ENCODE measurements at regions not wholly inside any gene's neighbourhood (a gene's known extent, or its start where the extent isn't known, plus 50 kb on each side); places are given as distances from the start of the nearest gene placed in this dataset.

DNA sequence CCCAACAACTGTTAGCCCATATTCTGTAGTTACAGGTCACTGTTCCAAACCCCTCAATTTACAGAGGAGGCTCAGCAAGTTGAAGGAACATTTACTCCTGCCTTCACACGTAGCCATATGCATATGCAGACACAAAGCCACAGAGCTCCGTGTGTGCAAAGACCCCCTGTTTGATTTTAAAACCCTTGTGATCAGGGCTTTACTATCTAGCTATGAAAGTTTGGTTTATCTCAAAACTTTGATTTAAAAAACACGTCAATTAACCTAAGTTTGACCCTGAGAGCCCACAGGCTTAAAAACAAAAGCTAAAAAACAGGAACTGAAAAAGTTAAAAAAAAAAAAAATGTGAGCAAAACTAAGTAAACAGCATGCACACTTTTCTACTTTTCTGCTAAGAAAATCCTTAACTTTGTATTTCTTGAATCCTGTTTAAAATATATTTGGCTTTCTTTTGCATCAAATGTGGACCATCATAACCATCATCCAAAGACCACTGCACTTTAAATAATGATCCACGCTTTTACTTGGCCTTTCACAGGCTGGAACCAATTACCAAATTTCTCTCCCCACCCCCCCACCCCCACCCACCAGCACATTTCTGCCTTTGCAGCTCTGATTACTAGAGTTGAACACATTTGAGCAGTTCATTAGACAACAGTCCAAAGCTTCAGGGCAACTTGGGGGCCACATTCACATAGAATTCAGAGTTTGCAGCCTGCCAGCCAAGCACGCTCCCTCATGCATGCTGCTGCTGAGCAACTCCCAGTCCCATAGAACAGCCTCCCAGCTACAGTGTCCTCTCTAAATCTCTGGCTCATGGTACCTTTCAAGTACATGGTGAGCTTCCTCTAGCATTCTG, 128.8 kb upstream of the MAP3K1 start:
- dilution Hi-C loops (cut with MboI; ENCODE audit: extremely low pct_ligation_motif_present, low sequenced_read_pairs) = no loop called here
- H4K20me1 ChIP-seq (ENCODE audit: control insufficient read depth, extremely low read depth, insufficient read depth, low read length) = no peaks in the 10 kb centered on the region
- no peak overlapping the region for H2AFZ ChIP-seq (ENCODE audit: control insufficient read depth, low read length)
- no peaks in the 10 kb centered on the region for H3K4me1 ChIP-seq (ENCODE audit: control insufficient read depth, extremely low read depth, insufficient read depth, low read length)
- no peaks in the 10 kb centered on the region for H3K36me3 ChIP-seq (ENCODE audit: control insufficient read depth in 2 of 2, extremely low read depth in 1 of 2, insufficient read depth in 2 of 2, low read length in 2 of 2)
- no peak overlapping the region for H3K27ac ChIP-seq (ENCODE audit: control insufficient read depth, insufficient read depth, low read length)
- H3K9ac ChIP-seq (ENCODE audit: control insufficient read depth, extremely low read depth, insufficient read depth, low read length) = no peak overlapping the region
- no peaks in the 10 kb centered on the region for H3K9me3 ChIP-seq (ENCODE audit: control insufficient read depth, low read depth, low read length)
- H3K4me3 ChIP-seq (ENCODE audit: control insufficient read depth in 2 of 3, extremely low read depth in 1 of 3, insufficient read depth in 2 of 3, low read depth in 1 of 3, low read length in 3 of 3) = no peak overlapping the region
- DNase-seq (ENCODE audit: low read depth, low spot score) (no peak), FAIRE-seq (no peak)
- H3K27me3 ChIP-seq (ENCODE audit: control insufficient read depth, extremely low read depth, insufficient read depth, low read length) = no peaks in the 10 kb centered on the region
- no peak overlapping the region for H3K4me2 ChIP-seq (ENCODE audit: control insufficient read depth, extremely low read depth, insufficient read depth, low read depth, low read length)
- H3K9me1 ChIP-seq (ENCODE audit: control insufficient read depth, extremely low read depth, insufficient read depth, low read length) = no peaks in the 10 kb centered on the region
- H3K79me2 ChIP-seq (ENCODE audit: control insufficient read depth, insufficient read depth, low read length) = no peaks in the 10 kb centered on the region
- no peak for TF ChIP-seq EZH2 (IDR thresholded peaks at IDR 0.05; ENCODE audit: low read length)
- TF ChIP-seq, protein P1, sequence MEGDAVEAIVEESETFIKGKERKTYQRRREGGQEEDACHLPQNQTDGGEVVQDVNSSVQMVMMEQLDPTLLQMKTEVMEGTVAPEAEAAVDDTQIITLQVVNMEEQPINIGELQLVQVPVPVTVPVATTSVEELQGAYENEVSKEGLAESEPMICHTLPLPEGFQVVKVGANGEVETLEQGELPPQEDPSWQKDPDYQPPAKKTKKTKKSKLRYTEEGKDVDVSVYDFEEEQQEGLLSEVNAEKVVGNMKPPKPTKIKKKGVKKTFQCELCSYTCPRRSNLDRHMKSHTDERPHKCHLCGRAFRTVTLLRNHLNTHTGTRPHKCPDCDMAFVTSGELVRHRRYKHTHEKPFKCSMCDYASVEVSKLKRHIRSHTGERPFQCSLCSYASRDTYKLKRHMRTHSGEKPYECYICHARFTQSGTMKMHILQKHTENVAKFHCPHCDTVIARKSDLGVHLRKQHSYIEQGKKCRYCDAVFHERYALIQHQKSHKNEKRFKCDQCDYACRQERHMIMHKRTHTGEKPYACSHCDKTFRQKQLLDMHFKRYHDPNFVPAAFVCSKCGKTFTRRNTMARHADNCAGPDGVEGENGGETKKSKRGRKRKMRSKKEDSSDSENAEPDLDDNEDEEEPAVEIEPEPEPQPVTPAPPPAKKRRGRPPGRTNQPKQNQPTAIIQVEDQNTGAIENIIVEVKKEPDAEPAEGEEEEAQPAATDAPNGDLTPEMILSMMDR (optimal IDR thresholded peaks at IDR 0.05 in 1 of 3, IDR thresholded peaks at IDR 0.05 in 1 of 3, conservative IDR thresholded peaks at IDR 0.05 in 1 of 3; ENCODE audit: extremely low read depth in 1 of 3, insufficient read depth in 2 of 3, low read length in 3 of 3) = no peak

DNA sequence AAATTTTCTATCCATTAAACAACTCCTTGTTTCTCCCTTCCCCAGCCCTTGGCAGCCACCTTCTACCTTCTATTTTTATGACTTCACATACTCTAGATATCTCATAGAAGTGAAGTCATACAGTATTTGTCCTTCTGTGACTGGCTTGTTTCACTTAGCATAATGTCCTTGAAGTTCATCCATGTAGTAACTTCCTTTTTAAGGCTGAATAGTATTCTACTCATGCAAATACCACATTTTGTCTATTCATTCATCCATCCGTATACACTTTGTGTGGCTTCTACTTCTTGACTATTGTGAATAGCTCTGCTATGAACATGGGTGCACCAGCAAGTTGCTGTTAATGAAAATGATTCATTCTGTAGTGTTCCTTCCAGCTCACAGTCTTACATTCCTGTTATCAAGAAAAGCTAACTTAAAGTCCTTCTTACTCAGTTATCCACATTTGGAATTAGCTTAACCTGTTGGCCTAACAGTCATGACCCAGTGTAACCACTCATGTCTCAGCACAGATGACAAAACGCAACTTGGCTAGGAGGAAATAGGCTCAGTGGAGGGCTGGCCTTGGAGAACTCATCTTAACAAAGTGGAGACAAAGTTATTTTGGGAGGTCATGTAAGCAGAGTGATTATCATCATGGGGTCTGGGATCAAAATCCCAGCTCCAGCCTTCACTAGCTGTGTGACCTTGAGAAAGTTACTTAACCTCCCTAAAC, 129.7 kb upstream of the MAP3K1 start:
- no peaks in the 10 kb centered on the region for H3K79me2 ChIP-seq (ENCODE audit: control insufficient read depth, insufficient read depth, low read length)
- FAIRE-seq (no peak), DNase-seq (ENCODE audit: low read depth, low spot score) (no peak)
- H3K4me3 ChIP-seq (ENCODE audit: control insufficient read depth in 2 of 3, extremely low read depth in 1 of 3, insufficient read depth in 2 of 3, low read depth in 1 of 3, low read length in 3 of 3) = no peak overlapping the region
- no peak for TF ChIP-seq EZH2 (IDR thresholded peaks at IDR 0.05; ENCODE audit: low read length)
- TF ChIP-seq, protein P1 (optimal IDR thresholded peaks at IDR 0.05 in 1 of 3, IDR thresholded peaks at IDR 0.05 in 1 of 3, conservative IDR thresholded peaks at IDR 0.05 in 1 of 3; ENCODE audit: extremely low read depth in 1 of 3, insufficient read depth in 2 of 3, low read length in 3 of 3) = no peak
- no peak overlapping the region for H2AFZ ChIP-seq (ENCODE audit: control insufficient read depth, low read length)
- H3K4me2 ChIP-seq (ENCODE audit: control insufficient read depth, extremely low read depth, insufficient read depth, low read depth, low read length) = no peak overlapping the region
- no peak overlapping the region for H3K9ac ChIP-seq (ENCODE audit: control insufficient read depth, extremely low read depth, insufficient read depth, low read length)
- no peaks in the 10 kb centered on the region for H3K4me1 ChIP-seq (ENCODE audit: control insufficient read depth, extremely low read depth, insufficient read depth, low read length)
- H3K9me1 ChIP-seq (ENCODE audit: control insufficient read depth, extremely low read depth, insufficient read depth, low read length) = no peaks in the 10 kb centered on the region
- no peaks in the 10 kb centered on the region for H4K20me1 ChIP-seq (ENCODE audit: control insufficient read depth, extremely low read depth, insufficient read depth, low read length)
- no peak overlapping the region for H3K27ac ChIP-seq (ENCODE audit: control insufficient read depth, insufficient read depth, low read length)
- dilution Hi-C loops (cut with MboI; ENCODE audit: extremely low pct_ligation_motif_present, low sequenced_read_pairs) = no loop called here
- no peaks in the 10 kb centered on the region for H3K9me3 ChIP-seq (ENCODE audit: control insufficient read depth, low read depth, low read length)
- H3K36me3 ChIP-seq (ENCODE audit: control insufficient read depth in 2 of 2, extremely low read depth in 1 of 2, insufficient read depth in 2 of 2, low read length in 2 of 2) = no peaks in the 10 kb centered on the region
- no peaks in the 10 kb centered on the region for H3K27me3 ChIP-seq (ENCODE audit: control insufficient read depth, extremely low read depth, insufficient read depth, low read length)
